GM19452 (cell line): ENCODE measurements at regions not wholly inside any gene's neighbourhood (a gene's known extent, or its start where the extent isn't known, plus 50 kb on each side); places are given as distances from the start of the nearest gene placed in this dataset.
"Not testable (repeated sequence)": the region's sequence is repeated elsewhere in the genome, so short reads cannot be mapped to it uniquely, and the experiment has no call there.

ENCODE experiments used
- ATAC-seq: cut with Tn5 transposase; IDR thresholded peaks from one replicate; pipeline ENCODE4 v1.9.1; 2021; ENCODE audit not compliant: unreplicated experiment

GRCh38 chr18:1528447-1528846 is 623.8 kb downstream of the ADCYAP1 start:
- no peak for ATAC-seq

- no peak for ATAC-seq
Observed at GRCh38 chr18:1528964-1529509, 624.4 kb downstream of the ADCYAP1 start.

GRCh38 chr18:1530650-1531049 is 626.0 kb downstream of the ADCYAP1 start:
- ATAC-seq, result no peak

- ATAC-seq, result no peak
Observed at GRCh38 chr18:1539276-1539675, 634.6 kb downstream of the ADCYAP1 start.

GRCh38 chr18:1541478-1541877 is 636.8 kb downstream of the ADCYAP1 start:
- no peak for ATAC-seq

GRCh38 chr18:1542230-1542774 is 637.6 kb downstream of the ADCYAP1 start:
- ATAC-seq, result no peak

GRCh38 chr18:1544016-1544415 is 639.3 kb downstream of the ADCYAP1 start:
- ATAC-seq, result no peak

- ATAC-seq, result not testable (repeated sequence)
Observed at GRCh38 chr18:1557711-1558110, 653.0 kb downstream of the ADCYAP1 start.

GRCh38 chr18:1559563-1559962 is 654.9 kb downstream of the ADCYAP1 start:
- no peak for ATAC-seq

GRCh38 chr18:1564793-1565192 is 660.1 kb downstream of the ADCYAP1 start:
- ATAC-seq, result no peak

GRCh38 chr18:1571206-1571605 is 666.5 kb downstream of the ADCYAP1 start:
- no peak for ATAC-seq

GRCh38 chr18:1573732-1574131 is 669.1 kb downstream of the ADCYAP1 start:
- no peak for ATAC-seq

GRCh38 chr18:1575084-1575483 is 670.4 kb downstream of the ADCYAP1 start:
- ATAC-seq, result no peak

- no peak for ATAC-seq
Observed at GRCh38 chr18:1578505-1578904, 673.8 kb downstream of the ADCYAP1 start.

- no peak for ATAC-seq
Observed at GRCh38 chr18:1581581-1581980, 676.9 kb downstream of the ADCYAP1 start.

GRCh38 chr18:1585881-1586488 is 681.3 kb downstream of the ADCYAP1 start:
- peak; percentile 53 for ATAC-seq

- no peak for ATAC-seq
Observed at GRCh38 chr18:1593091-1593490, 688.4 kb downstream of the ADCYAP1 start.

- ATAC-seq, result no peak
Observed at GRCh38 chr18:1595195-1595594, 690.5 kb downstream of the ADCYAP1 start.

- ATAC-seq, result no peak
Observed at GRCh38 chr18:1599196-1599595, 694.5 kb downstream of the ADCYAP1 start.

- ATAC-seq, result no peak
Observed at GRCh38 chr18:1604751-1605150, 700.1 kb downstream of the ADCYAP1 start.

GRCh38 chr18:1618364-1618763 is 713.7 kb downstream of the ADCYAP1 start:
- ATAC-seq, result no peak

- no peak for ATAC-seq
Observed at GRCh38 chr18:1619507-1619906, 714.8 kb downstream of the ADCYAP1 start.

- no peak for ATAC-seq
Observed at GRCh38 chr18:1624612-1625011, 719.9 kb downstream of the ADCYAP1 start.
